ENCODE measurements at regions not wholly inside any gene's neighbourhood (a gene's known extent, or its start where the extent isn't known, plus 50 kb on each side); places are given as distances from the start of the nearest gene placed in this dataset.
"Not testable (repeated sequence)": the region's sequence is repeated elsewhere in the genome, so short reads cannot be mapped to it uniquely, and the experiment has no call there.

- Mint-ChIP-seq H3K4me1 (ENCODE audit: low read depth) (no peaks in the 10 kb centered on the region), H3K4me3 (no peak overlapping the region), H3K27ac (no peak overlapping the region), H3K36me3 (ENCODE audit: low read depth) (no peaks in the 10 kb centered on the region), H3K9me3 (no peaks in the 10 kb centered on the region), H3K27me3 (peaks cover 10% of the 10 kb centered on the region)
Measured at GRCh38 chr6:168808232-168808631, 367.2 kb downstream of the SMOC2 start.

GRCh38 chr6:168804331-168804730, 363.3 kb downstream of the SMOC2 start:
- peaks cover 8% of the 10 kb centered on the region for H3K9me3 Mint-ChIP-seq
- no peak overlapping the region for H3K4me3 Mint-ChIP-seq

GRCh38 chr6:168803874-168804273, 362.9 kb downstream of the SMOC2 start:
- Mint-ChIP-seq H3K27me3 (peaks cover 6% of the 10 kb centered on the region), H3K4me1 (ENCODE audit: low read depth) (no peaks in the 10 kb centered on the region), H3K36me3 (ENCODE audit: low read depth) (no peaks in the 10 kb centered on the region), H3K9me3 (peaks cover 8% of the 10 kb centered on the region), H3K4me3 (no peak overlapping the region), H3K27ac (no peak overlapping the region)

More at GRCh38 chr6:168804331-168804730, 363.3 kb downstream of the SMOC2 start:
- H3K36me3 Mint-ChIP-seq (ENCODE audit: low read depth): no peaks in the 10 kb centered on the region
- H3K27ac Mint-ChIP-seq: no peak overlapping the region
- no peaks in the 10 kb centered on the region for H3K4me1 Mint-ChIP-seq (ENCODE audit: low read depth)
- H3K27me3 Mint-ChIP-seq: peaks cover 6% of the 10 kb centered on the region

- H3K9me3 Mint-ChIP-seq: peaks cover 8% of the 10 kb centered on the region
- H3K27ac Mint-ChIP-seq: no peak overlapping the region
- no peak overlapping the region for H3K4me3 Mint-ChIP-seq
- no peaks in the 10 kb centered on the region for H3K36me3 Mint-ChIP-seq (ENCODE audit: low read depth)
- H3K27me3 Mint-ChIP-seq: peaks cover 6% of the 10 kb centered on the region
- no peaks in the 10 kb centered on the region for H3K4me1 Mint-ChIP-seq (ENCODE audit: low read depth)
Measured at GRCh38 chr6:168799067-168799466, 358.1 kb downstream of the SMOC2 start.

GRCh38 chr6:168796106-168796505, 355.1 kb downstream of the SMOC2 start:
- Mint-ChIP-seq H3K27me3 (no peaks in the 10 kb centered on the region), H3K4me1 (ENCODE audit: low read depth) (no peaks in the 10 kb centered on the region), H3K36me3 (ENCODE audit: low read depth) (no peaks in the 10 kb centered on the region), H3K4me3 (no peak overlapping the region), H3K9me3 (peaks cover 4% of the 10 kb centered on the region), H3K27ac (no peak overlapping the region)

GRCh38 chr6:168795611-168796010, 354.6 kb downstream of the SMOC2 start:
- not testable (repeated sequence) for H3K27ac Mint-ChIP-seq; H3K4me1 Mint-ChIP-seq (ENCODE audit: low read depth); H3K27me3 Mint-ChIP-seq; H3K36me3 Mint-ChIP-seq (ENCODE audit: low read depth); H3K4me3 Mint-ChIP-seq; H3K9me3 Mint-ChIP-seq

- H3K9me3 Mint-ChIP-seq: no peaks in the 10 kb centered on the region
- no peak overlapping the region for H3K4me3 Mint-ChIP-seq
- H3K36me3 Mint-ChIP-seq (ENCODE audit: low read depth): no peaks in the 10 kb centered on the region
- no peaks in the 10 kb centered on the region for H3K4me1 Mint-ChIP-seq (ENCODE audit: low read depth)
- no peak overlapping the region for H3K27ac Mint-ChIP-seq
- no peaks in the 10 kb centered on the region for H3K27me3 Mint-ChIP-seq
Measured at GRCh38 chr6:168794491-168794890, 353.5 kb downstream of the SMOC2 start.

GRCh38 chr6:168793649-168794048, 352.7 kb downstream of the SMOC2 start:
- H3K4me3 Mint-ChIP-seq: no peak overlapping the region

GRCh38 chr6:168791917-168792316, 350.9 kb downstream of the SMOC2 start:
- no peaks in the 10 kb centered on the region for H3K27me3 Mint-ChIP-seq
- no peak overlapping the region for H3K4me3 Mint-ChIP-seq
- H3K36me3 Mint-ChIP-seq (ENCODE audit: low read depth): no peaks in the 10 kb centered on the region
- H3K4me1 Mint-ChIP-seq (ENCODE audit: low read depth): no peaks in the 10 kb centered on the region
- no peak overlapping the region for H3K27ac Mint-ChIP-seq
- no peaks in the 10 kb centered on the region for H3K9me3 Mint-ChIP-seq

More at GRCh38 chr6:168793649-168794048, 352.7 kb downstream of the SMOC2 start:
- H3K27me3 Mint-ChIP-seq: no peaks in the 10 kb centered on the region
- no peaks in the 10 kb centered on the region for H3K4me1 Mint-ChIP-seq (ENCODE audit: low read depth)
- no peaks in the 10 kb centered on the region for H3K9me3 Mint-ChIP-seq
- H3K36me3 Mint-ChIP-seq (ENCODE audit: low read depth): no peaks in the 10 kb centered on the region
- no peak overlapping the region for H3K27ac Mint-ChIP-seq

GRCh38 chr6:168789699-168790098, 348.7 kb downstream of the SMOC2 start:
- Mint-ChIP-seq H3K36me3 (ENCODE audit: low read depth) (no peaks in the 10 kb centered on the region), H3K4me1 (ENCODE audit: low read depth) (no peaks in the 10 kb centered on the region), H3K4me3 (no peak overlapping the region), H3K27ac (no peak overlapping the region), H3K9me3 (no peaks in the 10 kb centered on the region), H3K27me3 (no peaks in the 10 kb centered on the region)

- no peaks in the 10 kb centered on the region for H3K27me3 Mint-ChIP-seq
- no peak overlapping the region for H3K27ac Mint-ChIP-seq
- H3K36me3 Mint-ChIP-seq (ENCODE audit: low read depth): no peaks in the 10 kb centered on the region
- no peak overlapping the region for H3K4me3 Mint-ChIP-seq
- no peaks in the 10 kb centered on the region for H3K9me3 Mint-ChIP-seq
- H3K4me1 Mint-ChIP-seq (ENCODE audit: low read depth): no peaks in the 10 kb centered on the region
Measured at GRCh38 chr6:168785720-168786511, 344.9 kb downstream of the SMOC2 start.

GRCh38 chr6:168784426-168784825, 343.4 kb downstream of the SMOC2 start:
- Mint-ChIP-seq H3K27me3 (no peaks in the 10 kb centered on the region), H3K27ac (no peak overlapping the region), H3K4me3 (no peak overlapping the region), H3K4me1 (ENCODE audit: low read depth) (no peaks in the 10 kb centered on the region), H3K9me3 (peaks cover 6% of the 10 kb centered on the region), H3K36me3 (ENCODE audit: low read depth) (no peaks in the 10 kb centered on the region)

- Mint-ChIP-seq H3K4me3 (no peak overlapping the region), H3K4me1 (ENCODE audit: low read depth) (no peaks in the 10 kb centered on the region), H3K27ac (no peak overlapping the region), H3K27me3 (no peaks in the 10 kb centered on the region), H3K9me3 (peaks cover 6% of the 10 kb centered on the region), H3K36me3 (ENCODE audit: low read depth) (no peaks in the 10 kb centered on the region)
Measured at GRCh38 chr6:168783720-168784119, 342.7 kb downstream of the SMOC2 start.

- Mint-ChIP-seq H3K27me3 (no peaks in the 10 kb centered on the region), H3K36me3 (ENCODE audit: low read depth) (no peaks in the 10 kb centered on the region), H3K27ac (no peak overlapping the region)
Measured at GRCh38 chr6:168782187-168782751, 341.3 kb downstream of the SMOC2 start.

GRCh38 chr6:168778201-168778600, 337.2 kb downstream of the SMOC2 start:
- no peaks in the 10 kb centered on the region for H3K4me1 Mint-ChIP-seq (ENCODE audit: low read depth)
- H3K36me3 Mint-ChIP-seq (ENCODE audit: low read depth): no peaks in the 10 kb centered on the region
- no peak overlapping the region for H3K4me3 Mint-ChIP-seq
- no peak overlapping the region for H3K27ac Mint-ChIP-seq
- H3K27me3 Mint-ChIP-seq: no peaks in the 10 kb centered on the region
- peaks cover 27% of the 10 kb centered on the region for H3K9me3 Mint-ChIP-seq

More at GRCh38 chr6:168782187-168782751, 341.3 kb downstream of the SMOC2 start:
- H3K4me1 Mint-ChIP-seq (ENCODE audit: low read depth): no peaks in the 10 kb centered on the region
- peaks cover 6% of the 10 kb centered on the region for H3K9me3 Mint-ChIP-seq
- no peak overlapping the region for H3K4me3 Mint-ChIP-seq

- H3K36me3 Mint-ChIP-seq (ENCODE audit: low read depth): no peaks in the 10 kb centered on the region
- H3K27me3 Mint-ChIP-seq: no peaks in the 10 kb centered on the region
- no peak overlapping the region for H3K27ac Mint-ChIP-seq
- H3K4me1 Mint-ChIP-seq (ENCODE audit: low read depth): no peaks in the 10 kb centered on the region
- H3K4me3 Mint-ChIP-seq: no peak overlapping the region
- peaks cover 37% of the 10 kb centered on the region for H3K9me3 Mint-ChIP-seq
Measured at GRCh38 chr6:168774381-168774780, 333.4 kb downstream of the SMOC2 start.
